ENCODE measurements at regions not wholly inside any gene's neighbourhood (a gene's known extent, or its start where the extent isn't known, plus 50 kb on each side); places are given as distances from the start of the nearest gene placed in this dataset.

GRCh38 chr6:103280417-103280816 lies 1579.3 kb downstream of the HACE1 start:
- TF ChIP-seq, protein P1, sequence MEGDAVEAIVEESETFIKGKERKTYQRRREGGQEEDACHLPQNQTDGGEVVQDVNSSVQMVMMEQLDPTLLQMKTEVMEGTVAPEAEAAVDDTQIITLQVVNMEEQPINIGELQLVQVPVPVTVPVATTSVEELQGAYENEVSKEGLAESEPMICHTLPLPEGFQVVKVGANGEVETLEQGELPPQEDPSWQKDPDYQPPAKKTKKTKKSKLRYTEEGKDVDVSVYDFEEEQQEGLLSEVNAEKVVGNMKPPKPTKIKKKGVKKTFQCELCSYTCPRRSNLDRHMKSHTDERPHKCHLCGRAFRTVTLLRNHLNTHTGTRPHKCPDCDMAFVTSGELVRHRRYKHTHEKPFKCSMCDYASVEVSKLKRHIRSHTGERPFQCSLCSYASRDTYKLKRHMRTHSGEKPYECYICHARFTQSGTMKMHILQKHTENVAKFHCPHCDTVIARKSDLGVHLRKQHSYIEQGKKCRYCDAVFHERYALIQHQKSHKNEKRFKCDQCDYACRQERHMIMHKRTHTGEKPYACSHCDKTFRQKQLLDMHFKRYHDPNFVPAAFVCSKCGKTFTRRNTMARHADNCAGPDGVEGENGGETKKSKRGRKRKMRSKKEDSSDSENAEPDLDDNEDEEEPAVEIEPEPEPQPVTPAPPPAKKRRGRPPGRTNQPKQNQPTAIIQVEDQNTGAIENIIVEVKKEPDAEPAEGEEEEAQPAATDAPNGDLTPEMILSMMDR (IDR thresholded peaks at IDR 0.05; ENCODE audit: insufficient read depth, missing control alignments) = no peak
- no peak for FAIRE-seq

GRCh38 chr6:103277936-103278335 lies 1581.8 kb downstream of the HACE1 start:
- no peak for DNase-seq (ENCODE audit: insufficient read length, low spot score)

More at GRCh38 chr6:103280417-103280816, 1579.3 kb downstream of the HACE1 start:
- DNase-seq (ENCODE audit: insufficient read length, low spot score) = no peak

GRCh38 chr6:103273048-103273447 lies 1586.7 kb downstream of the HACE1 start:
- no peak for DNase-seq (ENCODE audit: insufficient read length, low spot score)
- TF ChIP-seq, protein P1 (IDR thresholded peaks at IDR 0.05; ENCODE audit: insufficient read depth, missing control alignments) = peak; percentile 51
- peak; percentile 16 for FAIRE-seq

More at GRCh38 chr6:103277936-103278335, 1581.8 kb downstream of the HACE1 start:
- TF ChIP-seq, protein P1 (IDR thresholded peaks at IDR 0.05; ENCODE audit: insufficient read depth, missing control alignments) = no peak
- no peak for FAIRE-seq

- DNase-seq (ENCODE audit: insufficient read length, low spot score) = no peak
- TF ChIP-seq, protein P1 (IDR thresholded peaks at IDR 0.05; ENCODE audit: insufficient read depth, missing control alignments) = no peak
- no peak for FAIRE-seq
These were observed 1590.1 kb downstream of the HACE1 start for GRCh38 chr6:103269581-103269980.

DNA sequence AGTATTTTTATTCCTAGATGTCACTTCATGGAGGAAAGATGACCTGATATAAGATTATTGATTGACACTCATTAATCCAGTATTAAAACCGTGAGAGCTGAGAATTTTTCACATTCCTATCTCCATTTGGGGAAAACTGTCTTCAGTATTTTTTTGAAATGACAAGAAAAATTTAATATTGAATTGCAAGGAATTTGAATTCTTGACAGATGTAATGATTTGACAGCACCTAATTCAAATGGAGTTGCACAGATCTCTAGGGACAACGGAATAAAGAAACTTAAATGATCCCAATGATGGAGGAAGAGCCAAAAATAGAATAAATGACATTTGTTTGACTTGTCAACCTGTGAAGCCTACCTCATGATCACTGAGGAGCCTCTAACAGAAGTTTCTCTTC lies 1591.4 kb downstream of the HACE1 start:
- no peak for DNase-seq (ENCODE audit: insufficient read length, low spot score)
- no peak for FAIRE-seq
- TF ChIP-seq, protein P1 (IDR thresholded peaks at IDR 0.05; ENCODE audit: insufficient read depth, missing control alignments) = no peak

- no peak for FAIRE-seq
- TF ChIP-seq, protein P1 (IDR thresholded peaks at IDR 0.05; ENCODE audit: insufficient read depth, missing control alignments) = no peak
- no peak for DNase-seq (ENCODE audit: insufficient read length, low spot score)
These were observed 1595.7 kb downstream of the HACE1 start for GRCh38 chr6:103264020-103264419.

DNA sequence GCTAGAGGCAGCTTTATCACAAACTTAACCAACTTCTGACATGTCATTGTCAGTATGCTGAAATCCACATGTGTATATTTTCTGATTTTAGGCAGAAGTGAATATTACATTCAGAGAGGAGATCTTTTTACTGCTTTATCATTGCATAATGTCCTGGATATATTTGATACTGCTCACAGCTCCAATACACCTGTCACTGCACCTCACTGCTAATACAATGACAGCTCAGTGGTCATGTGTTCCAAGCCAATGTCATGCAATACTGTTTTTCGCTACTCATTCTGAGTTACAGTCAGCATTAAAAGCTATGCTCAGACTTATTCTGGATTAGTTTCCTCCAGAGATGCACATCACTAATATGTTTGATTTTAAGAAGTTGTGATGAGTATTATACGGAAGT lies 1604.6 kb downstream of the HACE1 start:
- DNase-seq (ENCODE audit: insufficient read length, low spot score) (no peak), FAIRE-seq (no peak)

More for the DNA sequence above, 1604.6 kb downstream of the HACE1 start:
- TF ChIP-seq, protein P1 (IDR thresholded peaks at IDR 0.05; ENCODE audit: insufficient read depth, missing control alignments) = no peak
